SK-N-SH (cell line): ENCODE measurements at regions not wholly inside any gene's neighbourhood (a gene's known extent, or its start where the extent isn't known, plus 50 kb on each side); places are given as distances from the start of the nearest gene placed in this dataset.
A peak's percentile ranks its signal among the peaks of the same experiment; 100 is the strongest.

ENCODE experiments used
- CTCF ChIA-PET: fragments of 300-600, 350-600 bp; formaldehyde crosslinking; extraction: SDS; loops from one replicate; lab custom pipeline; 2021; lab: Yijun Ruan, JAX
- POLR2A ChIA-PET: fragments of 350-600 bp; sonication (Branson Sonifier 250); formaldehyde crosslinking; extraction: SDS; loops from one replicate; lab custom pipeline; 2020; ENCODE audit warnings: antibody characterized with exemption, inconsistent platforms; lab: Yijun Ruan, JAX
- DNase-seq: peaks from one replicate; pipeline ENCODE4 v3.0.0; 2012
- H2AFZ ChIP-seq: fragments of 200-600 bp; sonication (generic); 2 replicates; pipeline ENCODE4 v1.8.1; 2016; ENCODE audit warnings: antibody characterized with exemption, mild to moderate bottlenecking, low read depth
- H3F3A ChIP-seq: fragments of 200-600 bp; sonication (generic); replicated peaks from 2 replicates; pipeline ENCODE3; 2016; ENCODE audit warnings: antibody characterized with exemption, mild to moderate bottlenecking; ENCODE audit not compliant: insufficient read depth
- H3K27ac ChIP-seq, 2 experiments: fragments of 200-500 bp in 1 of 2; fragments of 200-600 bp in 1 of 2; sonication (Bioruptor generic) in 1 of 2; sonication (generic), shearing (Covaris generic) in 1 of 2; 2 replicates each; pipeline versions ENCODE4 v1.5.1 to v1.6.1; 2014 to 2016; ENCODE audit warnings: low read depth in 2 of 2, inconsistent platforms in 1 of 2, low read length in 1 of 2, mild to moderate bottlenecking in 1 of 2, mixed read lengths in 1 of 2
- H3K27me3 ChIP-seq: fragments of 200-600 bp; sonication (generic), shearing (Covaris generic); 2 replicates; pipeline ENCODE4 v1.6.1; 2016; ENCODE audit warnings: mixed run types; ENCODE audit not compliant: insufficient read depth
- H3K36me3 ChIP-seq, 2 experiments: fragments of 200-500 bp in 1 of 2; fragments of 200-600 bp in 1 of 2; sonication (Bioruptor generic) in 1 of 2; sonication (generic) in 1 of 2; replicated peaks in 1 of 2; 2 replicates each; pipeline versions ENCODE3 to v1.5.1; 2014 to 2016; ENCODE audit warnings: low read length in 1 of 2, mild to moderate bottlenecking in 1 of 2; ENCODE audit not compliant: insufficient read depth in 2 of 2, control insufficient read depth in 1 of 2
- H3K4me1 ChIP-seq, 2 experiments: fragments of 200-500 bp in 1 of 2; fragments of 200-600 bp in 1 of 2; sonication (Bioruptor generic) in 1 of 2; sonication (generic), shearing (Covaris generic) in 1 of 2; 2 replicates each; pipeline versions ENCODE4 v1.5.1 to v1.6.1; 2014 to 2016; ENCODE audit warnings: low read depth in 1 of 2, low read length in 1 of 2, mixed run types in 1 of 2; ENCODE audit not compliant: insufficient read depth in 2 of 2, control insufficient read depth in 1 of 2
- H3K4me2 ChIP-seq: fragments of 200-600 bp; sonication (generic), shearing (Covaris generic); 2 replicates; pipeline ENCODE4 v1.6.1; 2017; ENCODE audit warnings: mixed run types
- H3K4me3 ChIP-seq, 2 experiments: fragments of 200-500 bp in 1 of 2; fragments of 200-600 bp in 1 of 2; sonication (Bioruptor generic) in 1 of 2; sonication (generic), shearing (Covaris generic) in 1 of 2; 2 replicates each; pipeline versions ENCODE4 v1.5.1 to v1.8.1; 2014 to 2016; ENCODE audit warnings: low read depth in 2 of 2, inconsistent platforms in 1 of 2, low read length in 1 of 2, mild to moderate bottlenecking in 1 of 2, mixed read lengths in 1 of 2, moderate library complexity in 1 of 2
- H3K79me2 ChIP-seq: fragments of 200-600 bp; sonication (generic); 2 replicates; pipeline ENCODE4 v1.8.1; 2017; ENCODE audit warnings: mild to moderate bottlenecking; ENCODE audit not compliant: insufficient read depth
- H3K9ac ChIP-seq: fragments of 200-600 bp; sonication (generic); 2 replicates; pipeline ENCODE4 v1.6.1; 2017; ENCODE audit warnings: mixed run types
- H3K9me2 ChIP-seq: fragments of 200-600 bp; sonication (generic); 2 replicates; pipeline ENCODE4 v1.6.1; 2017; ENCODE audit warnings: mixed run types
- H3K9me3 ChIP-seq: fragments of 200-600 bp; sonication (generic); 2 replicates; pipeline ENCODE4 v1.6.1; 2017; ENCODE audit warnings: mixed run types, mild to moderate bottlenecking, moderate library complexity
- H4K20me1 ChIP-seq: fragments of 200-600 bp; sonication (generic); 2 replicates; pipeline ENCODE4 v1.6.1; 2017; ENCODE audit warnings: mild to moderate bottlenecking, mixed run types; ENCODE audit not compliant: insufficient read depth
- FOXJ3 ChIP-seq: sonication (generic); formaldehyde crosslinking; IDR thresholded peaks from 2 replicates; pipeline ENCODE4 v1.5.1; 2020; ENCODE audit warnings: mild to moderate bottlenecking, missing genetic modification reagents
- IRF3 ChIP-seq: fragments of 150-350 bp; IDR thresholded peaks from 2 replicates; pipeline ENCODE4 v1.6.1; 2016; ENCODE audit warnings: mild to moderate bottlenecking, low read depth, low read length
- MAX ChIP-seq: IDR thresholded peaks from 2 replicates; pipeline ENCODE4 v1.4.0; 2012; ENCODE audit warnings: low read depth
- MEF2A ChIP-seq: IDR thresholded peaks from 2 replicates; pipeline ENCODE4 v1.4.0; 2012; ENCODE audit warnings: low read depth, borderline replicate concordance
- NFIC ChIP-seq: IDR thresholded peaks from 2 replicates; pipeline ENCODE4 v1.4.0; 2012; ENCODE audit warnings: borderline replicate concordance
- REST ChIP-seq: IDR thresholded peaks from 2 replicates; pipeline ENCODE4 v1.6.1; 2012; ENCODE audit warnings: mild to moderate bottlenecking, low read depth, low read length, moderate library complexity
- RXRA ChIP-seq: IDR thresholded peaks from 2 replicates; pipeline ENCODE4 v1.4.0; 2012; ENCODE audit warnings: low read depth, mild to moderate bottlenecking, borderline replicate concordance
- TCF12 ChIP-seq: IDR thresholded peaks from 2 replicates; pipeline ENCODE4 v1.4.0; 2012
- USF2 ChIP-seq: fragments of 150-350 bp; IDR thresholded peaks from 2 replicates; pipeline ENCODE4 v1.6.1; 2017; ENCODE audit warnings: antibody characterized with exemption, low read length, low read depth, borderline replicate concordance
- WGBS: methylation state at CpG from one replicate; pipeline ENCODE4 v1.1.6; 2017; ENCODE audit warnings: low lambda C conversion rate; 5-methylcytosine and 5-hydroxymethylcytosine counted together

GRCh38 chr1:47687631-47688460 is 250.0 kb downstream of the FOXD2 start:
- Histone ChIP-seq H3K4me3 (no peak overlapping the region), H3K27ac (no peak overlapping the region)

GRCh38 chr1:47688461-47689296 is 250.8 kb downstream of the FOXD2 start:
- Histone ChIP-seq H3K4me2 (no peak overlapping the region), H3K9me3 (no peaks in the 10 kb centered on the region), H3K4me3 (no peak overlapping the region), H3K36me3 (no peaks in the 10 kb centered on the region), H3K9me2 (no peaks in the 10 kb centered on the region), H3K4me1 (peaks cover 0 to 19% of the 10 kb centered on the region in 2 experiments; a peak in 2 of 4 replicates), H3K27ac (no peak overlapping the region), H2AFZ (no peak overlapping the region), H3K79me2 (no peaks in the 10 kb centered on the region), H4K20me1 (no peaks in the 10 kb centered on the region), H3K27me3 (peaks cover 19% of the 10 kb centered on the region; the same call in 1 of the 2 replicates), H3F3A (no peaks in the 10 kb centered on the region), H3K9ac (no peak overlapping the region)
- ChIA-PET CTCF (interaction anchor here (0.9 to 2.9 kb wide), 6 partner anchors 15 to 256 kb away, joined by 3 to 9 read pairs (median 4); partner anchors contain the start of gene FOXD2), POLR2A (no interaction called here)
- peak; percentile 67 for DNase-seq
- WGBS, result 61% methylated on average over 19 of the region's 19 CpGs
- TF ChIP-seq MAX, result no peak

More at GRCh38 chr1:47687631-47688460, 250.0 kb downstream of the FOXD2 start:
- CTCF ChIA-PET, result interaction anchor here (0.9 to 4.1 kb wide), 8 partner anchors 8 to 256 kb away, joined by 3 to 23 read pairs (median 8); partner anchors contain the start of gene FOXD2
- H3K4me2 ChIP-seq, result no peak overlapping the region
- no peak overlapping the region for H3K9ac ChIP-seq
- 56% methylated on average over 21 of the region's 24 CpGs for WGBS
- POLR2A ChIA-PET, result interaction anchor here (0.5 kb wide), 1 partner anchor 274 kb away, joined by 3 read pairs; no protein-coding TSS in a partner anchor
- H4K20me1 ChIP-seq, result no peaks in the 10 kb centered on the region
- H3K79me2 ChIP-seq, result no peaks in the 10 kb centered on the region
- no peaks in the 10 kb centered on the region for H3K36me3 ChIP-seq
- H3K27me3 ChIP-seq, result peaks cover 14% of the 10 kb centered on the region; the same call in 1 of the 2 replicates
- no peaks in the 10 kb centered on the region for H3K9me2 ChIP-seq
- no peak for DNase-seq
- no peaks in the 10 kb centered on the region for H3K9me3 ChIP-seq
- no peak overlapping the region for H2AFZ ChIP-seq
- no peak for TF ChIP-seq MEF2A
- peaks cover 0 to 19% of the 10 kb centered on the region in 2 experiments; a peak in 2 of 4 replicates for H3K4me1 ChIP-seq
- no peaks in the 10 kb centered on the region for H3F3A ChIP-seq

- Histone ChIP-seq H3K4me1 (peaks cover 0 to 19% of the 10 kb centered on the region in 2 experiments; a peak in 2 of 4 replicates), H3K27me3 (peaks cover 21% of the 10 kb centered on the region; the same call in 1 of the 2 replicates), H3K9me3 (no peaks in the 10 kb centered on the region), H3K27ac (no peak overlapping the region), H2AFZ (no peak overlapping the region), H3K4me2 (no peak overlapping the region), H3K9ac (no peak overlapping the region), H3F3A (no peaks in the 10 kb centered on the region), H4K20me1 (no peaks in the 10 kb centered on the region), H3K36me3 (no peaks in the 10 kb centered on the region), H3K4me3 (no peak overlapping the region), H3K79me2 (no peaks in the 10 kb centered on the region), H3K9me2 (no peaks in the 10 kb centered on the region)
- ChIA-PET CTCF (interaction anchor here (1.6 to 2.0 kb wide), 2 partner anchors 20 to 258 kb away, joined by 4 to 9 read pairs; no protein-coding TSS in a partner anchor), POLR2A (no interaction called here)
- WGBS, result 80% methylated on average over 11 of the region's 11 CpGs
- DNase-seq, result no peak
- TF ChIP-seq IRF3, result no peak
- TF ChIP-seq RXRA, result no peak
- no peak for TF ChIP-seq FOXJ3 (CRISPR knock-in tag)
- TF ChIP-seq NFIC, result no peak
- TF ChIP-seq TCF12, result no peak
- TF ChIP-seq USF2, result no peak
- TF ChIP-seq REST, result no peak
Observed at GRCh38 chr1:47689894-47690293, 252.1 kb downstream of the FOXD2 start.
